Upper lobe of left lung (tissue), 6 donors: ENCODE measurements at regions not wholly inside any gene's neighbourhood (a gene's known extent, or its start where the extent isn't known, plus 50 kb on each side); places are given as distances from the start of the nearest gene placed in this dataset.
A peak's percentile ranks its signal among the peaks of the same experiment; 100 is the strongest.
"Not testable (repeated sequence)": the region's sequence is repeated elsewhere in the genome, so short reads cannot be mapped to it uniquely, and the experiment has no call there.

Source experiments
- ATAC-seq, 2 donors: fragments of 200-7000 bp; cut with Tn5 transposase; one replicate each; pipeline ENCODE4 v1.9.1; 2022; ENCODE audit warnings: mild to moderate bottlenecking in 2 of 2, moderate library complexity in 2 of 2; ENCODE audit not compliant: low FRiP score in 2 of 2
- DNase-seq, 2 donors: peaks; one replicate each; pipeline ENCODE4 v3.0.0-alpha.2; 2019 to 2020
- H3K27ac ChIP-seq, 4 donors: fragments of 200-600 bp; sonication (generic); one replicate each; pipeline ENCODE4 v1.5.1; 2016 to 2019
- H3K27me3 ChIP-seq, 4 donors: fragments of 200-600 bp; sonication (generic); one replicate each; pipeline ENCODE4 v1.5.1; 2017 to 2019
- H3K36me3 ChIP-seq, 4 donors: fragments of 200-600 bp; sonication (generic); one replicate each; pipeline ENCODE4 v1.5.1; 2016 to 2019
- H3K4me1 ChIP-seq, 4 donors: fragments of 200-600 bp; sonication (generic); one replicate each; pipeline ENCODE4 v1.5.1; 2018 to 2019
- H3K4me3 ChIP-seq, 4 donors: fragments of 200-600 bp; sonication (generic); one replicate each; pipeline ENCODE4 v1.5.1; 2017 to 2019; ENCODE audit warnings: mild to moderate bottlenecking in 2 of 4, moderate library complexity in 1 of 4
- H3K9me3 ChIP-seq, 4 donors: fragments of 200-600 bp; sonication (generic); one replicate each; pipeline ENCODE4 v1.5.1; 2018 to 2019
- CTCF ChIP-seq, 6 experiments: fragments of 450-650 bp in 4 of 6; fragments of 200-600 bp in 2 of 6; sonication (generic) in 2 of 6; IDR thresholded peaks; one replicate each; pipeline ENCODE4 v1.5.1; 2016 to 2019; ENCODE audit warnings: antibody characterized with exemption in 6 of 6
- EP300 ChIP-seq, 4 donors: sonication (generic); formaldehyde crosslinking; IDR thresholded peaks; one replicate each; pipeline ENCODE4 v1.5.1; 2017; ENCODE audit warnings: antibody characterized with exemption in 4 of 4, control low read depth in 2 of 4
- POLR2A ChIP-seq, 4 donors: fragments of 450-650 bp; IDR thresholded peaks; one replicate each; pipeline ENCODE4 v1.5.1; 2016 to 2017; ENCODE audit warnings: antibody characterized with exemption in 4 of 4, mild to moderate bottlenecking in 2 of 4
- POLR2AphosphoS5 ChIP-seq, 2 donors: sonication (generic); formaldehyde crosslinking; IDR thresholded peaks; one replicate each; pipeline ENCODE4 v1.5.1; 2017; ENCODE audit warnings: antibody characterized with exemption in 2 of 2
- WGBS, 2 donors: methylation state at CpG; one replicate each; pipeline ENCODE4 v1.1.5; 2017 to 2018; 5-methylcytosine and 5-hydroxymethylcytosine counted together
- donor health status: DM: no; HTN: no; CAD: no; lungs with moderate emphysema.
- donor health status: DM: no; HTN: yes; CAD: no; lungs with severe emphysema.

- Histone ChIP-seq H3K27ac (peak overlapping the region in 2 of 4 donors; percentile 2 to 40), H3K4me3 (peak overlapping the region; percentile 22 to 47 (median 38))
Observed at GRCh38 chr19:37303591-37304171, 67.2 kb upstream of the ZNF527 start.

GRCh38 chr19:37304190-37304883 lies 66.6 kb upstream of the ZNF527 start:
- ATAC-seq (peak in 1 of 2 donors; percentile 68), DNase-seq (peak; percentile 20 to 91)
- TF ChIP-seq CTCF (IDR thresholded peaks at IDR 0.05), result no peak
- TF ChIP-seq EP300 (IDR thresholded peaks at IDR 0.05), result no peak
- no peak for TF ChIP-seq POLR2A (IDR thresholded peaks at IDR 0.05)
- TF ChIP-seq POLR2AphosphoS5 (IDR thresholded peaks at IDR 0.05), result peak in 1 of 2 donors; percentile 12
- Histone ChIP-seq H3K27me3 (no peaks in the 10 kb centered on the region), H3K9me3 (peaks cover 0 to 40% (median 10%) of the 10 kb centered on the region in 4 donors), H3K27ac (peak overlapping the region in 2 of 4 donors; percentile 2 to 40), H3K4me3 (peak overlapping the region; percentile 22 to 47 (median 38)), H3K36me3 (no peaks in the 10 kb centered on the region), H3K4me1 (no peaks in the 10 kb centered on the region)
- 36 to 58% methylated on average over 31 to 43 of the region's 44 CpGs for WGBS, 2 donors

More at GRCh38 chr19:37303591-37304171, 67.2 kb upstream of the ZNF527 start:
- WGBS, 2 donors, result 52 to 78% methylated on average over 17 to 36 of the region's 36 CpGs
- Histone ChIP-seq H3K27me3 (no peaks in the 10 kb centered on the region), H3K36me3 (no peaks in the 10 kb centered on the region), H3K4me1 (no peaks in the 10 kb centered on the region), H3K9me3 (peaks cover 0 to 40% (median 10%) of the 10 kb centered on the region in 4 donors)
- DNase-seq (peak in 1 of 2 donors; percentile 47), ATAC-seq (peak in 1 of 2 donors; percentile 42)
- TF ChIP-seq POLR2AphosphoS5 (IDR thresholded peaks at IDR 0.05) (no peak), POLR2A (IDR thresholded peaks at IDR 0.05) (no peak), EP300 (IDR thresholded peaks at IDR 0.05) (no peak), CTCF (IDR thresholded peaks at IDR 0.05) (no peak)

GRCh38 chr19:37304884-37305255 lies 66.0 kb upstream of the ZNF527 start:
- H3K4me1 ChIP-seq, result no peaks in the 10 kb centered on the region
- ATAC-seq (no peak), DNase-seq (peak in 1 of 2 donors; percentile 47)
- H3K27ac ChIP-seq, result no peak overlapping the region
- WGBS, 2 donors, result 86 to 92% methylated on average over 16 of the region's 17 CpGs
- no peak for TF ChIP-seq POLR2AphosphoS5 (IDR thresholded peaks at IDR 0.05)
- no peak for TF ChIP-seq POLR2A (IDR thresholded peaks at IDR 0.05)
- no peak for TF ChIP-seq EP300 (IDR thresholded peaks at IDR 0.05)
- no peak for TF ChIP-seq CTCF (IDR thresholded peaks at IDR 0.05)
- no peak overlapping the region for H3K4me3 ChIP-seq
- H3K36me3 ChIP-seq, result no peaks in the 10 kb centered on the region
- H3K27me3 ChIP-seq, result no peaks in the 10 kb centered on the region
- H3K9me3 ChIP-seq, result peaks cover 0 to 40% (median 10%) of the 10 kb centered on the region in 4 donors

GRCh38 chr19:37306383-37306963 lies 64.4 kb upstream of the ZNF527 start:
- Histone ChIP-seq H3K36me3 (no peaks in the 10 kb centered on the region), H3K27ac (no peak overlapping the region), H3K9me3 (peaks cover 0 to 40% (median 10%) of the 10 kb centered on the region in 4 donors), H3K4me3 (no peak overlapping the region), H3K27me3 (no peaks in the 10 kb centered on the region), H3K4me1 (no peaks in the 10 kb centered on the region)
- 87 to 93% methylated on average over 32 to 35 of the region's 41 CpGs for WGBS, 2 donors
- ATAC-seq, result peak in 1 of 2 donors; percentile 26
- DNase-seq, result peak in 1 of 2 donors; percentile 69
- TF ChIP-seq POLR2A (IDR thresholded peaks at IDR 0.05), result no peak

- DNase-seq (no peak), ATAC-seq (no peak)
- TF ChIP-seq POLR2A (IDR thresholded peaks at IDR 0.05) (no peak), CTCF (IDR thresholded peaks at IDR 0.05) (no peak), EP300 (IDR thresholded peaks at IDR 0.05) (no peak), POLR2AphosphoS5 (IDR thresholded peaks at IDR 0.05) (no peak)
- no peak overlapping the region for H3K27ac ChIP-seq
- peaks cover 0 to 24% (median 5%) of the 10 kb centered on the region in 4 donors for H3K9me3 ChIP-seq
- no peaks in the 10 kb centered on the region for H3K36me3 ChIP-seq
- peaks cover 5 to 7% (median 5%) of the 10 kb centered on the region in 4 donors for H3K4me1 ChIP-seq
- no peaks in the 10 kb centered on the region for H3K27me3 ChIP-seq
- no peak overlapping the region for H3K4me3 ChIP-seq
- 54 to 61% methylated on average over 7 of the region's 7 CpGs for WGBS, 2 donors
Observed at GRCh38 chr19:37309834-37310575, 60.9 kb upstream of the ZNF527 start.

GRCh38 chr19:37312531-37313334 lies 58.2 kb upstream of the ZNF527 start:
- H3K27me3 ChIP-seq, H3K9me3 ChIP-seq, H3K36me3 ChIP-seq: not testable (repeated sequence)
- Histone ChIP-seq H3K4me1 (peaks cover 7 to 11% (median 10%) of the 10 kb centered on the region in 4 donors), H3K27ac (peak overlapping the region; percentile 18 to 61 (median 46)), H3K4me3 (peak overlapping the region in 3 of 4 donors; percentile 34 to 45 (median 43))
- peak; percentile 19 to 41 for DNase-seq
- ATAC-seq, result peak; percentile 50 to 89
- 5 to 9% methylated on average over 10 to 36 of the region's 37 CpGs for WGBS, 2 donors
